Esophagus muscularis mucosa (tissue), 4 donors: ENCODE measurements at regions not wholly inside any gene's neighbourhood (a gene's known extent, or its start where the extent isn't known, plus 50 kb on each side); places are given as distances from the start of the nearest gene placed in this dataset.
"Not testable (repeated sequence)": the region's sequence is repeated elsewhere in the genome, so short reads cannot be mapped to it uniquely, and the experiment has no call there.

ENCODE experiments used
- DNase-seq: peaks from one replicate; pipeline ENCODE4 v3.0.0-alpha.2; 2017; ENCODE audit errors: extremely low spot score
- H3K27ac ChIP-seq, 4 donors: fragments of 200-600 bp; sonication (generic); replicated peaks in 1 of 4; 1 replicate in 3 of 4; 2 replicates in 1 of 4; pipeline ENCODE4 v1.5.1; 2016 to 2019; ENCODE audit warnings: mild to moderate bottlenecking in 1 of 4
- H3K27me3 ChIP-seq, 4 donors: fragments of 200-600 bp; sonication (generic); one replicate each; pipeline versions ENCODE4 v1.5.1 to v1.6.0; 2016 to 2019
- H3K36me3 ChIP-seq, 4 donors: fragments of 200-600 bp; sonication (generic); one replicate each; pipeline ENCODE4 v1.5.1; 2016 to 2019
- H3K4me1 ChIP-seq, 4 donors: fragments of 200-600 bp; sonication (generic); one replicate each; pipeline ENCODE4 v1.5.1; 2016 to 2019
- H3K4me3 ChIP-seq, 4 donors: fragments of 200-600 bp; sonication (generic); 1 replicate in 2 of 4; 2 replicates in 2 of 4; pipeline ENCODE4 v1.5.1; 2016 to 2019; ENCODE audit warnings: mild to moderate bottlenecking in 4 of 4, moderate library complexity in 1 of 4
- H3K9me3 ChIP-seq, 4 donors: fragments of 200-600 bp; sonication (generic); 1 replicate in 3 of 4; 2 replicates in 1 of 4; pipeline ENCODE4 v1.5.1; 2016 to 2019
- EP300 ChIP-seq: sonication (generic); formaldehyde crosslinking; IDR thresholded peaks from one replicate; pipeline ENCODE4 v1.6.1; 2017; ENCODE audit warnings: antibody characterized with exemption
- POLR2A ChIP-seq: fragments of 450-650 bp; IDR thresholded peaks from one replicate; pipeline ENCODE4 v1.6.1; 2017; ENCODE audit warnings: antibody characterized with exemption, moderate library complexity, mild to moderate bottlenecking, low read depth
- POLR2AphosphoS5 ChIP-seq, 2 donors: sonication (generic); formaldehyde crosslinking; IDR thresholded peaks; one replicate each; pipeline ENCODE4 v1.6.1; 2017; ENCODE audit warnings: antibody characterized with exemption in 2 of 2
- WGBS: methylation state at CpG from one replicate; pipeline ENCODE4 v1.1.5; 2018; 5-methylcytosine and 5-hydroxymethylcytosine counted together
- intact Hi-C: fragments of 100-400 bp; cut with DNase I; formaldehyde crosslinking; loops from one replicate; pipeline ENCODE4 v1.15.1; 2023
- TF ChIP-seq, protein P1 (sequence below), 3 experiments: fragments of 200-600 bp in 2 of 3; fragments of 450-650 bp in 1 of 3; sonication (generic) in 2 of 3; IDR thresholded peaks; one replicate each; pipeline ENCODE4 v1.5.1; 2017 to 2019; ENCODE audit warnings: antibody characterized with exemption in 3 of 3, mild to moderate bottlenecking in 2 of 3, moderate library complexity in 1 of 3

DNA sequence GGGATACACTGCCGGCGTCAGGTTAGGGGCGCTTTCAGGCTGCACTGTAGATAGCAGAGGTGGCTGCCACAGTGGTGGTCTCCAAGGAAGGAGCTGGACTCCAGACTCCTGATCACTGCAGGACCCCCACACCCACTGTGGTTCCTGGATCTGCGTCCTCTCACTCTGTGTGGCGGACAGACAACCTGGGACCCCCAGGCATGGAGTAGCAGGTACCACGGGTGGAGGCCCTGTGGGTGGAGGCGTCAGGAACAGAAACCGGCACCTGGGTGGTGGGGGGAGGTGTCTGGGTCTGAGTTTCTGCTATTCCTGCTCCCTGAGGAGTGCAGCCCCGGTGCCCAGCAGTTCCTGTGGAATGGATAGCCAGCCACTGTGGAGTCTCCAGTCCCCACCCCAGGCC, 75.1 kb upstream of the PCAT7 start:
- intact Hi-C loops: no loop called here
- Histone ChIP-seq H3K4me3 (no peak overlapping the region), H3K36me3 (no peaks in the 10 kb centered on the region), H3K27me3 (no peaks in the 10 kb centered on the region), H3K9me3 (no peaks in the 10 kb centered on the region), H3K4me1 (no peaks in the 10 kb centered on the region), H3K27ac (no peak overlapping the region)
- DNase-seq: no peak
- WGBS: 89% methylated on average over 8 of the region's 9 CpGs
- no peak for TF ChIP-seq POLR2A
- TF ChIP-seq POLR2AphosphoS5 (IDR thresholded peaks at IDR 0.05): no peak
- TF ChIP-seq EP300: no peak
- TF ChIP-seq, protein P1, sequence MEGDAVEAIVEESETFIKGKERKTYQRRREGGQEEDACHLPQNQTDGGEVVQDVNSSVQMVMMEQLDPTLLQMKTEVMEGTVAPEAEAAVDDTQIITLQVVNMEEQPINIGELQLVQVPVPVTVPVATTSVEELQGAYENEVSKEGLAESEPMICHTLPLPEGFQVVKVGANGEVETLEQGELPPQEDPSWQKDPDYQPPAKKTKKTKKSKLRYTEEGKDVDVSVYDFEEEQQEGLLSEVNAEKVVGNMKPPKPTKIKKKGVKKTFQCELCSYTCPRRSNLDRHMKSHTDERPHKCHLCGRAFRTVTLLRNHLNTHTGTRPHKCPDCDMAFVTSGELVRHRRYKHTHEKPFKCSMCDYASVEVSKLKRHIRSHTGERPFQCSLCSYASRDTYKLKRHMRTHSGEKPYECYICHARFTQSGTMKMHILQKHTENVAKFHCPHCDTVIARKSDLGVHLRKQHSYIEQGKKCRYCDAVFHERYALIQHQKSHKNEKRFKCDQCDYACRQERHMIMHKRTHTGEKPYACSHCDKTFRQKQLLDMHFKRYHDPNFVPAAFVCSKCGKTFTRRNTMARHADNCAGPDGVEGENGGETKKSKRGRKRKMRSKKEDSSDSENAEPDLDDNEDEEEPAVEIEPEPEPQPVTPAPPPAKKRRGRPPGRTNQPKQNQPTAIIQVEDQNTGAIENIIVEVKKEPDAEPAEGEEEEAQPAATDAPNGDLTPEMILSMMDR (IDR thresholded peaks at IDR 0.05): no peak

DNA sequence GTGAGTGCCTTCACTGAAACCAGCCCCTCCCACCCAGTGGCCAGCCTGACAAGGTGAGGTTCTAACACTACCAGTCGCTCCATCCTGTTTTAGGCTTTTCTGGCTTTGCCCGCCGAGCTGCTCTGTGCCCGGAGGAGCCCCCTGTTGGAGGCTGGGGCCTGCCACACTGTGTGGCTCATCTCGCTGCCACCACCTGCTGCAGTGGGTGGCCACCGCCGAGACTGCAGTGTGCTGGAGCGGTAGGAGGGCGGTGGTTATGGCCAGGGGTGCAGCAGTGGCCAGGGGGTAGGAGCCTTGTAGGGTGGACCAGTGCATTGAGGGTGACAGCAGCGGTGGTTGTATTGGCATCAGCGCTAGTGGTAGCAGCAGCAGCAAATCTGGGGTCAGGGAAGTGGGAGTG, 74.7 kb upstream of the PCAT7 start:
- H3K4me1 ChIP-seq: no peaks in the 10 kb centered on the region
- no peaks in the 10 kb centered on the region for H3K9me3 ChIP-seq
- TF ChIP-seq, protein P1 (IDR thresholded peaks at IDR 0.05): no peak
- TF ChIP-seq POLR2AphosphoS5 (IDR thresholded peaks at IDR 0.05) (no peak), POLR2A (no peak), EP300 (no peak)
- no peaks in the 10 kb centered on the region for H3K36me3 ChIP-seq
- no peaks in the 10 kb centered on the region for H3K27me3 ChIP-seq
- no peak overlapping the region for H3K4me3 ChIP-seq
- 88% methylated on average over 11 of the region's 11 CpGs for WGBS
- no peak overlapping the region for H3K27ac ChIP-seq
- no peak for DNase-seq
- intact Hi-C loops: no loop called here

DNA sequence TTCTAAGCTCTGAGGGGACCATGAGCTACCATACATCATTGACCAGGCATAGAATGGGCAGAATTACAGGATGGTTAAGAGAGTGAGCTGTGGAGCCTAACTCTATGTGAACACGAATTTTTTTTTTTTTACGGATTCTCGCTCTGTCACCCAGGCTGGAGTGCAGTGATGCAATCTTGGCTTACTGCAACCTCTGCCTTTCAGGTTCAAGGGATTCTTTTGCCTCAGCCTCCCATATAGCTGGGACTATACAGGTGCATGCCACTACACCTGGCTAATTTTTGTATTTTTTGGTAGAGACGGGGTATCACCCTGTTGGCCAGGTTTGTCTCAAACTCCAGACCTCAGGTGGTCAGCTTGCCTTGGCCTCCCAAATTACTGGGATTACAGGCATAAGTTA, 72.8 kb upstream of the PCAT7 start:
- Histone ChIP-seq H3K4me3 (no peak overlapping the region), H3K27me3 (no peaks in the 10 kb centered on the region), H3K4me1 (no peaks in the 10 kb centered on the region), H3K27ac (no peak overlapping the region), H3K9me3 (no peaks in the 10 kb centered on the region), H3K36me3 (no peaks in the 10 kb centered on the region)
- no peak for DNase-seq
- 71% methylated on average over 4 of the region's 4 CpGs for WGBS
- intact Hi-C loops: no loop called here
- TF ChIP-seq EP300 (no peak), POLR2AphosphoS5 (IDR thresholded peaks at IDR 0.05) (no peak), POLR2A (no peak)
- TF ChIP-seq, protein P1 (IDR thresholded peaks at IDR 0.05): no peak

DNA sequence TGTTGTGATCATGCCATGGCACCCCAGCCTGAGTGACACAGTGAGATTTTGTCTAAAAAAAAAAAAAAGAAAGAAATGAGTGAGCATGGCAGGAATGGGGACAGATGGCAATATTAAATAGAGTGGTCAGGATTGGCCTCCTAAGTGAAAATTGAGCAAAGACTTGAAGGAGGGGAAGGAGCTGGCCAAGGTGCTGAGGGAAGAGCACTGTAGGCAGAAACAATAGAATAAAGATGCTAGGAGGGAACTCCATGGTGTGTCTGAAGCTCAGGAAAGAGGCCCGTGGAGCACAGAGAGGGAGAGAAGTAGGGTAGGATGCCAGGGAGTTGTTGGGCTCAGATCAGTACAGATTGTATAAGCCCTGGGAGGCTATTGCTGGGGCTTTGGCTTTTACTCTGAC, 64.4 kb upstream of the PCAT7 start:
- WGBS: 65% methylated on average over 1 of the region's 1 CpG
- no peak overlapping the region for H3K4me3 ChIP-seq
- H3K4me1 ChIP-seq: no peaks in the 10 kb centered on the region
- H3K27me3 ChIP-seq: peaks cover 0 to 7% (median 0%) of the 10 kb centered on the region in 4 donors
- no peaks in the 10 kb centered on the region for H3K9me3 ChIP-seq
- TF ChIP-seq POLR2A (no peak), EP300 (no peak), POLR2AphosphoS5 (IDR thresholded peaks at IDR 0.05) (no peak)
- TF ChIP-seq, protein P1 (IDR thresholded peaks at IDR 0.05): no peak
- intact Hi-C loops: no loop called here
- H3K36me3 ChIP-seq: no peaks in the 10 kb centered on the region
- no peak for DNase-seq
- H3K27ac ChIP-seq: no peak overlapping the region

DNA sequence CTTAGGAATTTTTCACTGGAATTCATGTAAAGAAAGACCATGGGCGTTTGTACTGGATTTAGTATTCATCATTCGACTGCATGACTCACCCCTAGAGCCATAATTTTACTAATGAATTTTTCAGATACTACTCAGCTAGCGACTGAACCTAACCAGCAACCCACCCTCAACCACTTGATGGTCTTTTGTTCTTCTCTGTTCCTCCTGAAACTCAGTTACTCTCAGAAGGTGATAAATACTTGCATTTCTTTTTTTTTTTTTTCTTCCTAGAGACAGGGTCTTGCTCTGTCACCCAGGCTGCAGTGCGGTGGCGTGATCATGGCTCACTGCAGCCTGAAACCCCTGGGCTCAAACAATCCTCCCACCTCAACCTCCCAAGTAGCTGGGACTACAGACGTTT, 62.8 kb upstream of the PCAT7 start:
- H3K4me3 ChIP-seq, H3K27me3 ChIP-seq, H3K4me1 ChIP-seq, intact Hi-C loops, H3K9me3 ChIP-seq, DNase-seq, H3K36me3 ChIP-seq, H3K27ac ChIP-seq: not testable (repeated sequence)
- WGBS: 77% methylated on average over 6 of the region's 6 CpGs
